ENCODE measurements at regions not wholly inside any gene's neighbourhood (a gene's known extent, or its start where the extent isn't known, plus 50 kb on each side); places are given as distances from the start of the nearest gene placed in this dataset.
"Not testable (repeated sequence)": the region's sequence is repeated elsewhere in the genome, so short reads cannot be mapped to it uniquely, and the experiment has no call there.

DNA sequence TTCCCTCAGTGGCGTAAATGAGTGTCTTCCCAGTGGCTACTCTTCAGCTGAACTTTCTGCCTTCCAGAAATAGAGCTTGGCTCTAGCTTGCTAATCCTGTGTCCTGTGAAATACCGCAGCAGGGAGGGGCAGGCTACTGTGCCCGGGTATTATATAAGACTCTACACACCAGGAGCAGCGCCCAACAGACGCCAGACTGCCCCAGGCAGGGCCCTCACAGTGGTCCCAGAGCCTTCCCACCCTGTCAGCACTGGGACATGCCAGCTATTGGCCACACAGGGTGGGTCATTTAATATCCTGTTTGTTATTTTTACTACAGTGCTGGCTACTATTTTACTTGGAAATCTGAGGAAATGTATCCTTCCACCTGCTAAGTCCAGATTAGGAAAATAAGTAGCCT is 121.0 kb downstream of the FEM1C start:
- TF ChIP-seq, protein P1, sequence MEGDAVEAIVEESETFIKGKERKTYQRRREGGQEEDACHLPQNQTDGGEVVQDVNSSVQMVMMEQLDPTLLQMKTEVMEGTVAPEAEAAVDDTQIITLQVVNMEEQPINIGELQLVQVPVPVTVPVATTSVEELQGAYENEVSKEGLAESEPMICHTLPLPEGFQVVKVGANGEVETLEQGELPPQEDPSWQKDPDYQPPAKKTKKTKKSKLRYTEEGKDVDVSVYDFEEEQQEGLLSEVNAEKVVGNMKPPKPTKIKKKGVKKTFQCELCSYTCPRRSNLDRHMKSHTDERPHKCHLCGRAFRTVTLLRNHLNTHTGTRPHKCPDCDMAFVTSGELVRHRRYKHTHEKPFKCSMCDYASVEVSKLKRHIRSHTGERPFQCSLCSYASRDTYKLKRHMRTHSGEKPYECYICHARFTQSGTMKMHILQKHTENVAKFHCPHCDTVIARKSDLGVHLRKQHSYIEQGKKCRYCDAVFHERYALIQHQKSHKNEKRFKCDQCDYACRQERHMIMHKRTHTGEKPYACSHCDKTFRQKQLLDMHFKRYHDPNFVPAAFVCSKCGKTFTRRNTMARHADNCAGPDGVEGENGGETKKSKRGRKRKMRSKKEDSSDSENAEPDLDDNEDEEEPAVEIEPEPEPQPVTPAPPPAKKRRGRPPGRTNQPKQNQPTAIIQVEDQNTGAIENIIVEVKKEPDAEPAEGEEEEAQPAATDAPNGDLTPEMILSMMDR (IDR thresholded peaks at IDR 0.05; ENCODE audit: insufficient read depth, low read length, poor library complexity, severe bottlenecking): no peak
- Histone ChIP-seq H3K4me3 (replicated peaks; ENCODE audit: low read depth, low read length) (no peak overlapping the region), H3K27me3 (replicated peaks; ENCODE audit: control insufficient read depth, insufficient read depth, low read length) (no peaks in the 10 kb centered on the region), H3K36me3 (ENCODE audit: control insufficient read depth, insufficient read depth, low read length) (no peaks in the 10 kb centered on the region)
- DNase-seq (ENCODE audit: extremely low read depth, insufficient read length): no peak

DNA sequence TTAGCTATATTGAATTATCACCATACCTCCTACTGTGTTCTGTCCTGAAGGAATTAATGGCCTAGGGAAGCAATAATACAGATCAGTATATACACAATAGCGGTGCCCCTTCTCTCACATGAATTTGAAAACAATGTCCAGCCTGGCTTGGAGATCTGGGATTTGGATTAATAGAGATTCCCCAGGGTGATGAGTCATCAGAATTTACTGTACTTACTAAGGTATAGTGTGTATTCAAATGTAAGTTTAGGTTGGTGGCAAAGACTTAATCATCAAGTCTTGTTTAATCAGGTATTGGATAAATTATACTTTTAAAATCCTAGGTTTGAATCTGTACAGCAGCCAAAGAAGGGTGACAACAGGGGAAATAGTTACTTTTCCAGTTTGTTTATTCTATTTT is 121.5 kb downstream of the FEM1C start:
- no peak for DNase-seq (ENCODE audit: extremely low read depth, insufficient read length)
- Histone ChIP-seq H3K36me3 (ENCODE audit: control insufficient read depth, insufficient read depth, low read length) (no peaks in the 10 kb centered on the region), H3K27me3 (replicated peaks; ENCODE audit: control insufficient read depth, insufficient read depth, low read length) (no peaks in the 10 kb centered on the region), H3K4me3 (replicated peaks; ENCODE audit: low read depth, low read length) (no peak overlapping the region)
- TF ChIP-seq, protein P1 (IDR thresholded peaks at IDR 0.05; ENCODE audit: insufficient read depth, low read length, poor library complexity, severe bottlenecking): no peak

DNA sequence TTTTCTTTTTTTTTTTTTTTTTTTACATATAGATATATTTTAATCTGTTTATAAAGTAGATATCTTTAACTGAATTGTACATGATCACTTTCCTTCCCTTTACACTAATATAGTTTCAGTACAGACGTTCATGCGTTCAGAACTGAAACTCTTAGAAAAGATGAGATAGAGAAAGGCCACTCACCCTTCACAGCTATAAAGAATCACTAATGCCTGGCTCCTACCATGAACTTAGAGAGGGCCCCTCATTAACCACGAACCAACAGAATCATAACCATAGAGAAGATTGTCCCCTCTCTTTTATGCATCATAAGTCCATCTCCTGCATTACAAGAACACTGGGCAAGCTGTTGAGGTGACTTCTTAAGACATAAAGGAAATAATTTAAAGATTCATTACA is 123.8 kb downstream of the FEM1C start:
- DNase-seq (ENCODE audit: extremely low read depth, insufficient read length); H3K27me3 ChIP-seq (replicated peaks; ENCODE audit: control insufficient read depth, insufficient read depth, low read length): not testable (repeated sequence)

DNA sequence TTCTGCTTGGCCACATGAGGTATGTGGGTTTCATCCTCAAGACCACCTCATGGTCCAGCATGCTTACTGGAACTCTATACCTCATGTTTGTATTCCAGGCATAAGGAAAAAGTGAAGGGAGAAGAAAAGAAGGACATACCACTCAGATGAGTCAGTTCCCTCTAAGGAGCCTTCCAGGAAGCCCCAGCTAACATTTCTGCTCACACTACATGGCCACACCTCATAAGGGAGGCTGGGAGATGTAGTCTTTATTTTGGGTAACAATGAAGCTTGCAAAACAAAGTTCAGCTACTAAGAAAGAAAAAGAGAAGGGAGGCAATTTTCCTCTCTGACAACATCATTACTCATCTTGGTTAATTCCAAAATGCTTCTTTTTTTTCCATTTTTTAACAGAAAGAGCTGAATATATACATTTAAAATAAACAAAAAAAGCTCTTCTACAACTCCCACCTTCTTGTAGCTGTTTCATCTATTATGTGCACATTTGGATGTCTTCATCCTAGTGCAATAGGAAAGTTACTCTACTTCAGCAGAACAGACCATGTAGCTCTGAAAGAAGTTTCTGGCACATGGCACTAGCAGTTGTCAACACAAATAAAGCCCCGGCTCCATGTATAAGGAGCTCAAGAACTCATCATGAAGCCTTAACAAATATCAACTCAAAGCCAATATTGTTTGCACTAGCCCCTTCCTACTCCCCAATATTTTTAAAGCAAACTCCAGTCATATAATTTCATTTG is 123.6 kb upstream of the CCDC112 start:
- Histone ChIP-seq H3K27me3 (replicated peaks; ENCODE audit: control insufficient read depth, insufficient read depth, low read length) (no peaks in the 10 kb centered on the region), H3K36me3 (ENCODE audit: control insufficient read depth, insufficient read depth, low read length) (no peaks in the 10 kb centered on the region), H3K4me3 (replicated peaks; ENCODE audit: low read depth, low read length) (no peak overlapping the region)
- DNase-seq (ENCODE audit: extremely low read depth, insufficient read length): no peak
- TF ChIP-seq, protein P1 (IDR thresholded peaks at IDR 0.05; ENCODE audit: insufficient read depth, low read length, poor library complexity, severe bottlenecking): no peak

More for the DNA sequence above, 123.8 kb downstream of the FEM1C start:
- H3K4me3 ChIP-seq (replicated peaks; ENCODE audit: low read depth, low read length); H3K36me3 ChIP-seq (ENCODE audit: control insufficient read depth, insufficient read depth, low read length): not testable (repeated sequence)

DNA sequence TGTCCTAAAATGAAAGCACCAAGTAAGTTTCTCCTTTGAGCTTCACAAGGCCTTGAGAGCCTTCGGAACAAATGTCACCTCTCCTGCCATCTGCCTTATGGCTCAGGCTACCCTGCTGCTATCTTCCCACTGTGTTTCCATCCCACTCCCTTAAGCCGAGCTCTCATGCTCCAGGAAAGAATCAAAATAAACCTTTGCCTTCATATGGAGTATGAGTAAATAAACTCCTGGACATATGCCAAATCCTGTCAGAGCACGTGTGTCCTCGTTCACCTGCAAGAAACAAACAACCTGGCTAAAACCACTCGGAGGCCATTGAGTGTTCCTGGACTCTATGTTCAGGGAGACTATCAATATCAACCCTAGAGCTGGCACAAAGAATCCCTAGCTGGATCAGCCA is 122.3 kb upstream of the CCDC112 start:
- no peaks in the 10 kb centered on the region for H3K36me3 ChIP-seq (ENCODE audit: control insufficient read depth, insufficient read depth, low read length)
- DNase-seq (ENCODE audit: extremely low read depth, insufficient read length): no peak
- H3K27me3 ChIP-seq (replicated peaks; ENCODE audit: control insufficient read depth, insufficient read depth, low read length): no peaks in the 10 kb centered on the region
- no peak overlapping the region for H3K4me3 ChIP-seq (replicated peaks; ENCODE audit: low read depth, low read length)
- TF ChIP-seq, protein P1 (IDR thresholded peaks at IDR 0.05; ENCODE audit: insufficient read depth, low read length, poor library complexity, severe bottlenecking): no peak

DNA sequence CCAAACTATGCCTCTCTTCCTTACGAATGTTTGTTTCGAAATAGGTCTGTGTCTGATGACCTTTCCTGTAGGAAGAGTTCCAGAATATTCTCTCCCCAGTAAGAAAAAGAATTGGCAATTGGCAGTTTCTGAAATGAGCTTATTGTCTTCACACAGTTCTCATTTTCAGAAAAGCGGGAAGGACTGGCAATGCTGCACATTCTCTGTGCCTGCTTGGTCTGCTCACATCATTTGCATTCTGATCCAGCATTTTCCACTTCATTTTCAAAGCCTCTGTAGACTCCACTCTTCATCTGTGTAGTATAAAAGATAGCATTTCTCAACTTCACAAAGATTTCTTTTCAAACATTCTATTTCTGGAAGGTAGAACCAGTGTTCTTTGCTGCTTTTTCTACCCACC is 120.6 kb upstream of the CCDC112 start:
- TF ChIP-seq, protein P1 (IDR thresholded peaks at IDR 0.05; ENCODE audit: insufficient read depth, low read length, poor library complexity, severe bottlenecking): no peak
- Histone ChIP-seq H3K27me3 (replicated peaks; ENCODE audit: control insufficient read depth, insufficient read depth, low read length) (no peaks in the 10 kb centered on the region), H3K36me3 (ENCODE audit: control insufficient read depth, insufficient read depth, low read length) (no peaks in the 10 kb centered on the region), H3K4me3 (replicated peaks; ENCODE audit: low read depth, low read length) (no peak overlapping the region)
- DNase-seq (ENCODE audit: extremely low read depth, insufficient read length): no peak
